Astrocyte of the hippocampus (primary cell): ENCODE measurements at regions not wholly inside any gene's neighbourhood (a gene's known extent, or its start where the extent isn't known, plus 50 kb on each side); places are given as distances from the start of the nearest gene placed in this dataset.
A peak's percentile ranks its signal among the peaks of the same experiment; 100 is the strongest.

Experiments used
- DNase-seq: peaks from one replicate; pipeline ENCODE4 v3.0.0; 2011; ENCODE audit warnings: low read depth, low spot score

DNA sequence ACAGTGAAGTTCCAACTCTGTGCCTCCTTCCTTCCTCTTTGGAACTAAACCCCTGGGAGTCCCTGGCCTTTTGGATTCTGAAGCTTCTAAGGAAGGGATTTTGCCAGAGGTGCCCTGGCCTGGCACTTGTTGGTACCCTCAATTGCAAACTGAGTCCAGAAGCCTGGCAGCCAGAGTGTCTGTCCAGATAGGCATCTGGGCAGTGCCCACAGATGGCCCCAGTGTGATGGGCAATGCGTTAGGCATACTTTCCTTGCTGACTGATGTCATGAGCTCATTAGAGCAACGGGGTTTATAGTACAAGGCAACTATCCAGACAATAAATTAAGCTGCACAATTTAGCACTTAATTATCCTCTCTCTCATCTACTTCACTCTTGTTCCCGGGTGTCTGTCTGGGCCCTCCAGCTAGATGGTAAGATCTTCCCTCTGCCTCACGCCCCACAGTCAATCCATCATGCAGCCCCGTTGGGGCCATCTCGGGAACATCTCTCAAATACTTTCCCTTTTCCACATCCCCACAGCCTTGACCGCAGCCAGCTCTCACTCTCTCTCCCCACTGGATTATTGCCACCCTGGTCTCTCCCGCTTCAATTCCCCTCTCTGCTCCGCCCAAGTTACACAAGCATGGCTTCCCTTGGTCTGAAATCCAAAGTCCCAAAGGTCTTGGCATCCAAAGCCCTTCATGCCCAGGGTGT is 157.5 kb upstream of the SMIM23 start:
- peak; percentile 26 for DNase-seq

DNA sequence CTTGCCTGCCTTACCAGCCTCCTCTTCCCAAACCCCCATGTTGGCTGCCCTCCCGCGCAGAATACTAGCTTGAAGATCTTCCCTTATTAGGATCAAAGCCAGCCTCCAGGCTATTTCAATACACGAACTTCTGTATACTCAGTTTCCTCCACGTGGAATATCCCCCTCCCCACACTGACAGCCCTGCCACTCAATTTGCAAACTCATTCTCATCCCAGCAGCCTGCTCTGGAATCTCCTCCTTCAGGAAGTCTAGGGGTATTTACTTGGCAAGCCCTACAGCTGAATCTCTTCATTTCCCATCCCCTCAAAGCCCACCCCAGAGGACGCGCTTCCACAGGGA is 157.0 kb upstream of the SMIM23 start:
- no peak for DNase-seq

DNA sequence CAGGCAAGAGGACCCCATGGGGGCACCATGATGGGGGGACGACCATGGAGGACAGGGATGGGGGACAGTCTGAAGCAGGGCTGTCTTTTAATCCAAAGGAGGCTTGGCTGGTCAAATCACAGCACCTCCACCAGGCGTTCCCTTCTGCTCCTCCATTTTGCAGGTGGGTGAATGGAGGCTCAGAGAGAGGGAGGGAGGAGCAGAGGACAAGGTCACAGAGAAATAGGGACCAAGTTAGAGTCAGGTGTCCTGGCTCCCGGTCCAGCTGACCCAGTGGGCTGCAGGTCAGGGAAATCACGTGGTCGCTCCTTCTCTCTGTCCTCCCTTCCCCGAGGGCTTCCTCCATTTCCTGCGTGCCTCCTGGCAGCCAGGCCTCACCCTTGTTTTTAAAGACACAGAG is 156.4 kb upstream of the SMIM23 start:
- DNase-seq = no peak

DNA sequence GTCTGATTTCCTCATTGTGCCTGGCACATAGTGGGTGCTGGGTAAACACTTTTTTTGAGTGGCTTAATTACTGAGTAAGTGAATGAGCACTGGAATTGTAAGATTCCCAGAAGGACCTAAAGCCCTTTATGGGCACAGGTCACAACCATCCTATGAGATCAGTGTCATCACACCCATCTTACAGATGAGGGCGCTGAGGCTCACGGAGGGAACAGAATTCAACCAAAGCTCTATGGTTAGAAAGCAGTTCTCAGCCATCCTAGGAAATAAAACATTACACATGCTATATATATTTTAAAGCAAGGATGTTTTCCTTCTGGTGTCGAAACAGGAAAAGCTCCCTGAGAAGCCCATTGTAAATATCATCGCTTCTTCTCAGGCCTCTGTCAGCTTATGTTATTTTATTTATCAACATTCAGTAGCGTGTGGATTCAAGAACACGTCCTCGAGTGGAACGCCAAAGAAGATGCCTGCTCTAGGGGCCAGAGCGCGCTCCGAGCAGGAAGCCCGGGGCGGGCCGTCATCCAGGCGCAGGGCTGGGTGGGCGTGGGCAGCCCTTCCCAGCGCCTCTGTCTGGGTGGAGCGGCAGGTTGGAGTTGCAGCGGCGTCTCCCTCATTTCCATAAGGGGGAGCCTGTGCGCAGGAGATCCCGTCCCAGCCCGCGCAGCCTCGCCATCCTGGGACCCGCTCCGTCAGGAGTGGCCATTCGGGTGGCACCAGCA is 155.8 kb upstream of the SMIM23 start:
- DNase-seq = peak; percentile 78

DNA sequence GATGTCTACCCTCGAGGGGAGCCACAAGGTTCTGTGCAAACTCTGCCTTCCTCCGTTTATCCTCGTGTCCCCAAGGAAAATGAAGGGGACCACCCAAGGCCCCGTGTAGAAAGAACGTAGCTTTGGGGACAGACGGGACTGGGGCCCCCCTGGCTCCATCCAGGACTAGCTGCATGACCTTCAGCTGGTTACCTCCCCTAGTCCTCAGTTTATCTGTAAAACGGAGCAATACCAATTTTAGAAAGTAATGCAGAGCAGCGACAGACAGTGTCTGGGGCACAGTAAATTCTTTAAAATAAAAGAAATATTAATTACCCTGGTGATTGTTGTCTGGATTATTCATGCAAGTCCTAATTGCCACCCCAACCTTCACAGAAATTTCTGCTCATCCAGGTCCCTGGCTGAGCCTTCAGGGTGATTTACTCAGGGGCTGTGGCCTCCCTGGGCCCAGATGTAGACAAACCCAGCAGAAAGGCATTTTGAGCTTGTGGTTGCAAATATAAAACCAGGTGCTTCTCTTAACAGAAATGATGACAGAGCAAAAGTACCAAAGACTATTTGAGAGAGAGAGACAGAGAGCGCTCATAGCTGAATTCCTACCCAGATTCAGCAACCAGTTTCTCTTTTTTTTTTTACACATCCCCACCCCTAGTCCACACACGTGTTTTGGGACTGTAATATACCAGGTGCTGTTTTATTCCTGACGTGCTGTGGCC is 155.1 kb upstream of the SMIM23 start:
- DNase-seq = no peak

DNA sequence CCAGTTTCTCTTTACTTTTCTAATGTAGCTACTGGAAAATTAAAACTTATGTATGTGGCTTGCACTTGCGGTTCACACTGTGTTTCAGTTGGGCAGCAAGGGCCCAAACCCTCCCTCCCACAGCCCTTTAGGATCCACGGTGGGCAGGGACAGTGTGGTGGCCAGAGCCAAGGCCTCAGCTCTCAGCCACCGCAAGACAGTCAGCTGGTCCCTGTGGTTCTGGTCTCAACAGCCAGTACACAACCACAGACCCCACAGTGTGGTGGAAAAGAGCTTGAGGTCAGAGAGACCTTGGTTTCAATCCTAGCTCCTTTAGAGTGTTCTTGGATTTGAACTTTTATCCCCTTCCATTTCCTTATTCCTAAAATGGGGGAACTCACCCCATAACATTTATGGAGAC is 153.0 kb upstream of the SMIM23 start:
- DNase-seq = peak; percentile 37

DNA sequence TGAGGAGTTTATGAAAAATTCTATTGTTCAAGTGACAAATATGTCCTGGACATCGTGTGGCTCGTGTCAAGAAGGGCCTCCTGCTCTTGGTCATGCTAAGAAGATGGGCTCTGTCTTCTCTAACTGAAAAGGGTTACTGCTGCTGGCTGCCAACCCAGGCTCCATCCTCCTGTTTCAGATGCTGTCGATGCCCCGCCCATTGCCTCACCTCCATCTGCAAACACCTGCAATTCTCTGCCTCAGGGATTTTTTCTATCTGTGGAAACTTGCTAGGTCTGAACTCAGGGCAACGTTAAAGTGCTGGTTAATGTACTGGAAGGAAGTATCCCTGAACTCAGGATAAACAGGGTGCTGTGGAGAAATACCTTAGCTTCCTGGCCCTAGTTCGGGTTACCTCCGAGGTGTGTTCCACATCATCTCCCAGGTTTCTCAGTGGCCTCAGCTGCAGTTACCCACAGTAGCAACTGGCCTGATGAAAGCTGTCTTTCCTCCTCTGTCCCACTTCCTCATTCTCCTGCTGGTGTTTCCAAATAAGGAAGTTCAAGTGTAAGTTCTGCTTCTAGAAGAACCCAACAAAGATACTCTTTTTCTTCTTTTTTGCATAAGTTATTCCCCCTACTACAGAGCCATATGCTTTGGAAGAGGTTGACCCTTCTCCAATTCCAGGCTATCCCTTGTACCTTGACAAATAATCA is 151.7 kb upstream of the SMIM23 start:
- no peak for DNase-seq

DNA sequence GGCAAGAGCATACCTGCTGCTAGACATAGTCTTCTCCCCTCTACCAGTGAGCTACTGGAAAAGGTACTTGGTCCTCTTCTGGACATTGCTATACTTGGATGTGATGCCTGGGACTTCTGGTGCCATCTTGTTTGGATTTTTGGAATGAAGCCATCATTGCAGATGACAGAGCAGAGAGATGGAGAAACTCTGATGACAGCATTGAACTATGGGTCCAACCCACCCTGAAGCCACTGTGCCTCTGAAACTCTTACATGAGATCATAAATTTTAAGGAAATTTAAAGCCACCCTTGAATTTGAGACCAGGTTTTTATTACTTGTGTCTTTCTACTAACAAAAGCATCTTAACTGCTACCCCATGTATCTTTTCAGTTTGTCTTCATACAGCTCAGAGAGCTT is 151.1 kb upstream of the SMIM23 start:
- no peak for DNase-seq

DNA sequence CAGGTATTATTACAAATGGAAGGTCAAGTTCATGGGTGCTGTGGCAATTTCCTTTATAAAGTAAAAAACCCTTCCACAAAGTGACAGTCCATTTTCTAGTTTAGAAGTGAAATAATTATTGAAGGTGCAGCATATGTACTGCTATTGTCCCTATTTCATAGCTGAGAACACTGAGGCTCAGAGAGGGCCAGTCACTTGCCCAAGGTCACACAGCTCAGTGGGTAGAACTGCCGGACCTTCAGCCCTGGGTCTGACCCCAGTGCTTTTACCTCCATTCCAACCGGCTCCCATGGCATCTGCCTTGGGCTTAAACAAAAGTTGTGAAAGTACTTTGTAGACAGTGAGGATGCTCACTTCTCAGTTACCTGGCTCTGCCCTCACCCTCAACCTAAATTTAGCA is 150.6 kb upstream of the SMIM23 start:
- DNase-seq = no peak

DNA sequence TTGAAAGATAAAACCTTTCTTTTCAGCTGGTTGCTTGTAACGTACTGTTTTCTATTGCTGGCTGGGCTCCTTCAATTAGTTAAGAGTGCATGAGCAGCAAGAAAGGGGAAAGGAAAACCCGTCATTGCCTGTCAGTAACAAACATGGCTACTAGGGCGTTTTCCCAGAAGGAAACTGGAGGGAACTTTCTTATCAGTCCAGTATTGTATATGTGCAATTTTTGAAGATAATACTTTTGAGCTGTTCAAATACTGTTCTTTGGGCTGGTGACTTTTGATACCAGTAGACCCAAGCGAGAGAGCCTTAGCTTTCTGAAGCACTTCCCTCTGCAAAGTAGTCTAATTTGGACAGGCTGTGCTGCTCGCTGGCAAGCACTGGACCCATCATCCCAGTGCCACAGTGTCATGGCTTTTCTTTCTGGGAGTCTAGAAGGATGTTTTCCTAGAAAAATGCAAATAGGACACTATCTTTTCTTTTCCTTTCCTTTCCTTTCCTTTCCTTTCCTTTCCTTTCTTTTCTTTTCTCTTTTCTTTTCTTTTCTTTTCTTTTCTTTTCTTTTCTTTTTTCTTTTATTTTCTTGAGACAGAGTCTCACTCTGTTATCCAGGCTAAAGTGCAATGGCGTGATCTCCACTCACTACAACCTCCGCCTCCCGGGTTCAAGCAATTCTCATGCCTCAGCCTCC is 149.9 kb upstream of the SMIM23 start:
- DNase-seq = no peak

DNA sequence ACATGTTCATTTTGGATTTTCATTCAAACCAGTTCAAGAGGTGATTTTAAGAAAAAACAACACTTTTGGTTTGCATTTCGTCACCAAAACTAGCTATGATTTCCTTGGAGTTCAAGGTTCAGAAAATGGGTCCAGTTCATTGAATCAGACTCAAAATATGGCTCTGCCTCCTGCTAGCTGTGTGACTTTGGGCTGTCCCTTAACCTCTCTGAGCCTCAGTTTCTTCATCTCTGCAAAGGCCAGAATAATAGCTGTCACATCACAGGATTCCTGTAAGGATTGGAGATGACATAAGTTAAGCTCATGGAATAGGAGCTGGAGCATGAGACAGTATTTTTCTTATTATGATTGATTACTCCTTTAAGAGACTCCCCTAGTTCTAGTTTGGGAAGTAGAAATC is 147.8 kb upstream of the SMIM23 start:
- no peak for DNase-seq

DNA sequence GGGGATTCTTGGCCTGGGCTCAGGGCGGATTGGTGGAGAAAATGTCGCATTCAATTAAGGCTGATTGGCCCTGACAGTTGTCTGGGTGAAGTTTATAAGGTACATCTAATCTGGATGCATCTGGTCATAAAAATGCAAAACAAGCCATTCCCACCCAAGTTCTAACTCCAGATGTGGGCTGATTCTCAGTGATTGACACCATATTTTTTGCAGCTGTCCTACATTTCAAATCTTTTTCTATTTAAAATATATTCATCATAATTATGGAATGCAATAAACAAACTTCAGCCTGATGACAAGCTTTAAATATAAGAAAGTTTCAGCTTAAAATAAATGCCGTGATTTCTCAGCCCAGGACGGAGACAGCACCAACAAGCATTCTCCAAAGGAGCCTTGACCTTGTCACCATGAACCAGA is 146.4 kb upstream of the SMIM23 start:
- no peak for DNase-seq

DNA sequence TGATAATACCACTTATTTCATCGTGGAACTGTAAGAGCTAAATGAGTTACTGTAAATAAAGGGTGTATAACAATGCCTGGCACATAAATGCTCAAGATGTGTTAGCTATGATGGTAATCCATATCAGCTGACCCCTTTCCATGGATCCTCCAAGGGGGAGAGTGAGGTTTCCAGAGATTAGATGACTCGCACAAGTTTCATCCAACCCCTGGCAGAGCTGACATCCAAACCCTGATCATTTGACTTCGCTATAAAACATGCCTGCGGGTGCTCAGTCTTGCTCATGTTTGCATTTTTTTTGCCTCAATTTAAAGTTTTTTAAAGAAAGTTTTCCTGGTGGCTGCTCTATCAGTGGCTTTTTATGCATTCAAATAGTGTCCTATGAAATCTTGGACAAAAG is 145.7 kb upstream of the SMIM23 start:
- DNase-seq = no peak

DNA sequence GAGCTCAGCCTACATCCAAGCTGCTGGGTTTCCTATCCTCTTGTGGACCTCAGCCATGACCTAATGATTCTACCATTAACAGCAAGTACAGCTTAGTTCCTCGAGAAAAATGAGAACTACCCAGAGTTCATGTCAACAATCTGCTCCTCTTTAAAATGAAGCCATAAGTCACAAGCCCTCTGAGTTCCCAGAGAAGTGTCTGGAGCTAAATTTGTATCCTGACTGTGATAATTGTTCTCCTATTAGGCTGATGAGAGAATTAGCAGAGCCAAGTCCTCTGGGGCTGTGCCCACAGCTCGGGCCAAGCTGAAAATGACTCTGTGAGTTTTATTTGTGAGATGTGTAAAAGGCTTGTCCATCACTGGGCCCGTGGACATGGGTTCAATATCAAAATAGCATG is 145.1 kb upstream of the SMIM23 start:
- no peak for DNase-seq

DNA sequence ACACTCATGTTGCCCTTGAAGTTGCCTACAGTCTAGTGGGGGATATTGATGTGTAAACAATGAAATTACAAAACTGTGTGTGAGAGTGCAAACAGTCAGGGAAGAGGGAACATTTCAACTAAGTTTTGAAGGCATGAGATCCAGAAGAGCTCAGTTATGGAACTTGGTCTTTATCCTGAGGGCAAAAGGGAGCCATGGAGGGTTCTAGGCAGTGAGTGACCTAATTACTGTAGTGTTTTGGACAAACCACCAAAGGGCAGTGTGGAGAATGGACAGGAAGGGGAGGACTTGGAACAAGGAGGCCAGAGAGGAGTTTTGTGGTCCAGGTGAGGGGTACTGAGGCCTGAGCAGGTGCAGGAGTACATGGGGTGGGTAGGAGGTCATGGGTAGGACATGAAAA is 143.7 kb upstream of the SMIM23 start:
- DNase-seq = no peak

DNA sequence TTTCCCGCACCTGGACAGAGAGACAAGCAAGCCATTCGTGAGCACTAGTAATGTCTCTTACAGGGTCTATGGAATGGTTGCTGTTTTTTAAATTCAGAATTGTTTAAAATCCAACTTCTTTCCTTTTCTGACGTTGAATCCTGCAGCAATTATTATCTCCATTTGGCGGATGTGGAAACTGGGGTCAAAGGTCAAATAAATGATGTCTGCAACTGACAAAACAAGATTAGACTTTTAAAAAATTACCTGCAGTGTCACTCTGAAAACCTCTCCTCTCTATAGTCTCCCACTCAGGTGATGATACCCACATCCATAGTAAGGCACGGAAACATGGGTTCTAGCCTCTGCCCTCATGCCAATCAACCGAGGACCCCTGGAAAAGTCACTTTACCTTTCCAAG is 142.7 kb upstream of the SMIM23 start:
- no peak for DNase-seq

DNA sequence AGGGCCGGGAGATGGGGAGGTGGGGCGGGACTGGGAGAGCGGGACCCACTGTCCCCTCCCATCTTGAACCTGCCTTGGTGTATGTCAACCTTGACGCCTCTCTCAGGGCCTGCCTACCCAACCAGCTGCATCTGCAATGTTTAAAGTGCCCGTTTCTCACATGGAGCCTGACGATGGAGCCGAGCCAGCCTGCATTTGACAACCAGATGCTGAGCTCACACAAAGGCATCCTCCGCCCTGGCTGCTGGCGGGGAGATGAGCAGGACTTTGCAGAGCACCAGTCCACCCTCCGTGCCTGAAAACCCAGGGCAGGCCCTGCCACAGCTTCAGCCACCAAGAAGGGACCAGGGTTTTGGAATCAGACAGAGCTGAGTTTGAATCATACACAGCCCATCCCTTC is 141.1 kb upstream of the SMIM23 start:
- DNase-seq = no peak

DNA sequence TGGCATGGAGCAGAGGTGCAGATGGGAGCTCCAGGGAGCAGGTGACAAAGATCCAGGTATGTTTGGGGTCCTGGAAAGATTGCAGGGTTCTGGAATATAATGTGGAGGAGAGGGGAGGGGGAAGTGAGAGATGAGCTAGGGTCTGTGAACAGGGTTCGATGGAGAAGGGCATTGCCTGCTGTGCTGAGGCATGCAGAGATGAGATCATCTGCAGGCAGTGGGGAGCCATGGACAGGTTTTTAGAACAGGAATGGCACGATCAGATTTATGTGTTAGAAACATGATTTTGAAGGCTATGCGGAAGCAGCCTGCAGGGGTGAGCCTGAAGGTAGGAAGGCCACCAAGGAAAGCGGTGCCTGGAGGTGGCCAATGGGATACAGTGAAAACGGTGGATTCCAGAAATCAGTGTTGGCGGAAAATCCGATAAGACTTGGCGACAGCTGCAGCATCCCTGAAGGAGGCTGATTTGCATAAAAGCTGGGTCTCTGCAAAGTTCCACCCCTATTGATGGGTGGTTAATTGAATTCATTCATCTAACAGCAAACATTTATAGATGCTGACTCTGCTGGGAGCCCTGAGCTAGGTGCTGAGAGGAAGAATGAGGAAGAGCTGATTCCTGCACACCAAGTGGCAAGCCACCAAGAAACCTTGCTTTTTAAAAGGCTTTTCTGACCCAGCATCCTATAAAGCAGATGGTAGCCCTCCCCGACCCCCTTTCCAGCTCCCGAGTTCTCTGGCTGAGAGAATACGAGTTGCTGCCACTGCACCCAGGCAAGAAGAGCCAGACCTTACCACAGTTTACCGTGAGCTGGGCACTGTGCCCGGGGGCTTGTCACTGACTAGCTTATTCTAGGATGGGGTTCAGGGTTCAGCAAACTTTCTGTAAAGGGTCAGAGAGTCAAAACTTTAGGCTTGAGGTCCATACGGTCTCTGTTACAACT is 139.2 kb upstream of the SMIM23 start:
- no peak for DNase-seq

DNA sequence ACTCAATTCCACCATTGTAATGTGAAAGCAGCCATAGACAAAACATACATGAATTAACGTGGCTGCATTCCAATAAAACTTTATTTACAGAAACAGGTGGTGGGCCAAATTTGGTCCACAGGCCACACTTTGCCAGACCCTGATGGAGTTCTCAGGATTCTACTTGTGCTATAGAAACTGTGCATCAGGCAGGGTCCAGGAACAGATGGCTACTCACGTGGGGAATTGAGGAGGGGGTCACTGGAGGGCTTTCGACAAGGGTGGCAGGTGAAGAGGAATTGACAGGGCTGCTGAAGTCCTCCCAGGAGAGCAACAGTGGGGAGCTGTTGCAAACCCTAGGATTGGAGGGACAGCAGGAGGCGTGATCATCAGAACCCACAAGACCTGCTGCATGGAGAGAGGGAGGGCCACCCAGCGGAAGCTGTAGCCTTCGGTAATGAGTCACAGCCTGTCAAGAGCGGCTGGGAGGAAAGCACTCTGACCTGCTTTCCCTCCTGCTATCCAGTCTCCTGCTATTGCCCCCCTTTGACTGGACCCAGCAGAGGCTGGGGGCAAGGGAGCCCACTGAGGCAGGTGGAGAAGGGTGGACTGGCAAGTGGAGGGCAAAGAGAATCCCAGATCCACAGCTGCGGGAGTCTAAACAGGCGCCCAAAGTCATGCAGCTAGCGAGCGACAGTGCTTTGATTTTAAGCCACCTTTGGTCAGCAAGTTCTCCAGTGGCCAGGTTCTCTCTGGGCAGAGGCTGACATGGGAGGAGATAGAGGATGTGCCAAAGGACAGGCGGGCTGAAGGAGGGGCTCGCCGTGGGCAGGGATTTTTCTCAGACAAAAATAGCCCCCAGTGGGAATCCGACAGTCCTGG is 138.3 kb upstream of the SMIM23 start:
- peak; percentile 83 for DNase-seq

DNA sequence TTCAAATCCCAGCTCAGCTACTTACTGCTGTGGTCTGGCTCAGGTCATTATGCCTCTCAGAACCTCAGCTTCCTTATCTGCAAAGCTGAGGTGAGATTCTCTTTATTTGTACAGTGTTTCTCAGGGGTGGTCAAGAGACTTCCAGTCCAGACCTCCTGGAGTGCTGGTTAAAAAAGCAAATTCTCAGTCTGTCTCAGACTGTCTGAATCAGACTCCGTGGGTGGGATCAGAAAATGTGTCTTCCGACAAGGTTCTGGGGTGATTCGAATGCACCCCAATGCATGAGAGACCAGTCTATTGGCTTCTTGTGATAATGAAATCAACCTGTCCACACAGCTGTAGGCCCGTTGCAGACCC is 137.7 kb upstream of the SMIM23 start:
- DNase-seq = peak; percentile 53
